ENCODE measurements at regions not wholly inside any gene's neighbourhood (a gene's known extent, or its start where the extent isn't known, plus 50 kb on each side); places are given as distances from the start of the nearest gene placed in this dataset.

- Histone ChIP-seq H3K9me3 (ENCODE audit: control insufficient read depth in 4 of 4, low read length in 3 of 4) (no peaks in the 10 kb centered on the region), H3K4me3 (ENCODE audit: low read depth in 1 of 3, low read length in 3 of 3) (no peak overlapping the region), H3K4me1 (ENCODE audit: control insufficient read depth in 4 of 4, insufficient read depth in 4 of 4, low read length in 3 of 4) (peaks cover 11 to 26% (median 22%) of the 10 kb centered on the region in 4 donors), H3K27me3 (ENCODE audit: control insufficient read depth in 4 of 4, insufficient read depth in 4 of 4, low read length in 3 of 4) (no peaks in the 10 kb centered on the region), H3K36me3 (ENCODE audit: control insufficient read depth in 4 of 4, insufficient read depth in 3 of 4, low read depth in 1 of 4, low read length in 3 of 4) (no peaks in the 10 kb centered on the region), H3K9ac (ENCODE audit: low read depth in 1 of 2, low read length in 2 of 2) (no peak overlapping the region), H3K27ac (ENCODE audit: low read depth in 1 of 2, low read length in 2 of 2) (no peak overlapping the region)
- TF ChIP-seq ATF3 (IDR thresholded peaks at IDR 0.05) (no peak), NR2F2 (IDR thresholded peaks at IDR 0.05) (no peak), TAF1 (conservative IDR thresholded peaks at IDR 0.05) (no peak), RAD21 (IDR thresholded peaks at IDR 0.05) (no peak), FOXA1 (IDR thresholded peaks at IDR 0.05) (no peak), EGR1 (IDR thresholded peaks at IDR 0.05; ENCODE audit: low read depth in 2 of 2) (no peak), MAX (IDR thresholded peaks at IDR 0.05) (no peak), JUND (IDR thresholded peaks at IDR 0.05) (no peak)
- no peak for DNase-seq (ENCODE audit: low spot score)
- 96% methylated on average over 2 of the region's 2 CpGs for WGBS
These were observed 96.3 kb upstream of the RALGPS2 start for GRCh38 chr1:178628637-178629251.

DNA sequence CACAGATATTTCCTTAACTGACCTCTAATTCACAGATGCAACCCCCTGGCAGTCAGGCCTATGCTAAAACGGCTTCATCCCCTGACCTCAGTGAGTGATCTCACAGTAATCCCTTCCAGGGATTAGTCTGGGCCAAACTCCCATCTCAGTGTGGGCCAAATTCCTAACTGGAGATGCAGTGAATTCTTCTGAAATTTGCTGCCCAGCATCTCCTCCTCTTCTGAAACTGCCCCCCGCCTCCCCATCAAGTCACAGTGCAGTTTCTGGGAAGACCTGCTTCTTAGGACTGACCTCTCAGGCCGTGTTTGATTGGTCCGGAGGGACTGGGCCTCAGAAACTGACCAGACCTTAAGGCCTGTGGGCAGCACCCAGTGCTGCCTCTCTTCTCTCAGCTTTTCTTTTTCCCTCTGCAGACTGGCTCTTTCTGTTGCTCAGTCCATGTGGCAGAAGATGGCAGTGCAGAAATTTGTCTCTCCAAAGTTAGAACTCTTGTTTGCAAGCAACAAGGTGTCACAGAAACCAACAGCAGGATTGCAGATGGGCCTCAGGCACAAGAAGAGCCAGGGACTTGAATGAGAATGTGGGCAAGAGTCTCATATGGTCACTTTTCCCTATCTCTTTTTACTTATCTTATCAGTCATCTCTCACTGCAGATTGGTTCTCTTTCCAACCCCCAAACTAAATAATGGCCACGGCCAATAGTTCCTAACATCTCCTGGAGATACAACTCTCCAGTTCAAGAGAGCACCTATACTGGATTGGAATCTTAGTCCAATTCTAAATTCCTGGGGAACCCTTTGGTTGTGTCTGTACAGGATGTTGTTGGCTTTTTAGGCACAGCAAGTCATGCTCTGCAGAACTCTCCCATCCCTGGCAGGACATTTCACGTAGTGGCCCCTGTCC, 95.5 kb upstream of the RALGPS2 start:
- Histone ChIP-seq H3K36me3 (ENCODE audit: control insufficient read depth in 4 of 4, insufficient read depth in 3 of 4, low read depth in 1 of 4, low read length in 3 of 4) (no peaks in the 10 kb centered on the region), H3K4me3 (ENCODE audit: low read depth in 1 of 3, low read length in 3 of 3) (no peak overlapping the region), H3K27ac (ENCODE audit: low read depth in 1 of 2, low read length in 2 of 2) (peak overlapping the region; percentile 2 to 49), H3K4me1 (ENCODE audit: control insufficient read depth in 4 of 4, insufficient read depth in 4 of 4, low read length in 3 of 4) (peaks cover 11 to 26% (median 22%) of the 10 kb centered on the region in 4 donors), H3K9ac (ENCODE audit: low read depth in 1 of 2, low read length in 2 of 2) (no peak overlapping the region), H3K9me3 (ENCODE audit: control insufficient read depth in 4 of 4, low read length in 3 of 4) (no peaks in the 10 kb centered on the region), H3K27me3 (ENCODE audit: control insufficient read depth in 4 of 4, insufficient read depth in 4 of 4, low read length in 3 of 4) (no peaks in the 10 kb centered on the region)
- DNase-seq (ENCODE audit: low spot score) = no peak
- WGBS = 66% methylated on average over 6 of the region's 6 CpGs
- TF ChIP-seq GABPA (IDR thresholded peaks at IDR 0.05 in 1 of 2, conservative IDR thresholded peaks at IDR 0.05 in 1 of 2) (no peak), FOXA2 (IDR thresholded peaks at IDR 0.05) (no peak), JUND (IDR thresholded peaks at IDR 0.05) (peak in 1 of 2 donors; percentile 21), ATF3 (IDR thresholded peaks at IDR 0.05) (no peak), MAX (IDR thresholded peaks at IDR 0.05) (no peak), RAD21 (IDR thresholded peaks at IDR 0.05) (peak in 1 of 2 donors; percentile 39), HNF4G (IDR thresholded peaks at IDR 0.05) (no peak), HNF4A (conservative IDR thresholded peaks at IDR 0.05) (peak in 1 of 2 donors; percentile 28), TAF1 (conservative IDR thresholded peaks at IDR 0.05) (no peak), EGR1 (IDR thresholded peaks at IDR 0.05; ENCODE audit: low read depth in 2 of 2) (no peak), NR2F2 (IDR thresholded peaks at IDR 0.05) (peak; percentile 81), SP1 (IDR thresholded peaks at IDR 0.05) (no peak), RXRA (IDR thresholded peaks at IDR 0.05) (peak; percentile 7 to 27), YY1 (IDR thresholded peaks at IDR 0.05) (no peak), FOXA1 (IDR thresholded peaks at IDR 0.05) (no peak)
- TF ChIP-seq, protein P1, sequence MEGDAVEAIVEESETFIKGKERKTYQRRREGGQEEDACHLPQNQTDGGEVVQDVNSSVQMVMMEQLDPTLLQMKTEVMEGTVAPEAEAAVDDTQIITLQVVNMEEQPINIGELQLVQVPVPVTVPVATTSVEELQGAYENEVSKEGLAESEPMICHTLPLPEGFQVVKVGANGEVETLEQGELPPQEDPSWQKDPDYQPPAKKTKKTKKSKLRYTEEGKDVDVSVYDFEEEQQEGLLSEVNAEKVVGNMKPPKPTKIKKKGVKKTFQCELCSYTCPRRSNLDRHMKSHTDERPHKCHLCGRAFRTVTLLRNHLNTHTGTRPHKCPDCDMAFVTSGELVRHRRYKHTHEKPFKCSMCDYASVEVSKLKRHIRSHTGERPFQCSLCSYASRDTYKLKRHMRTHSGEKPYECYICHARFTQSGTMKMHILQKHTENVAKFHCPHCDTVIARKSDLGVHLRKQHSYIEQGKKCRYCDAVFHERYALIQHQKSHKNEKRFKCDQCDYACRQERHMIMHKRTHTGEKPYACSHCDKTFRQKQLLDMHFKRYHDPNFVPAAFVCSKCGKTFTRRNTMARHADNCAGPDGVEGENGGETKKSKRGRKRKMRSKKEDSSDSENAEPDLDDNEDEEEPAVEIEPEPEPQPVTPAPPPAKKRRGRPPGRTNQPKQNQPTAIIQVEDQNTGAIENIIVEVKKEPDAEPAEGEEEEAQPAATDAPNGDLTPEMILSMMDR (IDR thresholded peaks at IDR 0.05; ENCODE audit: low read depth, low read length, missing input control) = peak; percentile 15
- TF ChIP-seq, protein P2, sequence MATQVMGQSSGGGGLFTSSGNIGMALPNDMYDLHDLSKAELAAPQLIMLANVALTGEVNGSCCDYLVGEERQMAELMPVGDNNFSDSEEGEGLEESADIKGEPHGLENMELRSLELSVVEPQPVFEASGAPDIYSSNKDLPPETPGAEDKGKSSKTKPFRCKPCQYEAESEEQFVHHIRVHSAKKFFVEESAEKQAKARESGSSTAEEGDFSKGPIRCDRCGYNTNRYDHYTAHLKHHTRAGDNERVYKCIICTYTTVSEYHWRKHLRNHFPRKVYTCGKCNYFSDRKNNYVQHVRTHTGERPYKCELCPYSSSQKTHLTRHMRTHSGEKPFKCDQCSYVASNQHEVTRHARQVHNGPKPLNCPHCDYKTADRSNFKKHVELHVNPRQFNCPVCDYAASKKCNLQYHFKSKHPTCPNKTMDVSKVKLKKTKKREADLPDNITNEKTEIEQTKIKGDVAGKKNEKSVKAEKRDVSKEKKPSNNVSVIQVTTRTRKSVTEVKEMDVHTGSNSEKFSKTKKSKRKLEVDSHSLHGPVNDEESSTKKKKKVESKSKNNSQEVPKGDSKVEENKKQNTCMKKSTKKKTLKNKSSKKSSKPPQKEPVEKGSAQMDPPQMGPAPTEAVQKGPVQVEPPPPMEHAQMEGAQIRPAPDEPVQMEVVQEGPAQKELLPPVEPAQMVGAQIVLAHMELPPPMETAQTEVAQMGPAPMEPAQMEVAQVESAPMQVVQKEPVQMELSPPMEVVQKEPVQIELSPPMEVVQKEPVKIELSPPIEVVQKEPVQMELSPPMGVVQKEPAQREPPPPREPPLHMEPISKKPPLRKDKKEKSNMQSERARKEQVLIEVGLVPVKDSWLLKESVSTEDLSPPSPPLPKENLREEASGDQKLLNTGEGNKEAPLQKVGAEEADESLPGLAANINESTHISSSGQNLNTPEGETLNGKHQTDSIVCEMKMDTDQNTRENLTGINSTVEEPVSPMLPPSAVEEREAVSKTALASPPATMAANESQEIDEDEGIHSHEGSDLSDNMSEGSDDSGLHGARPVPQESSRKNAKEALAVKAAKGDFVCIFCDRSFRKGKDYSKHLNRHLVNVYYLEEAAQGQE (IDR thresholded peaks at IDR 0.05) = no peak
- TF ChIP-seq, protein P3, sequence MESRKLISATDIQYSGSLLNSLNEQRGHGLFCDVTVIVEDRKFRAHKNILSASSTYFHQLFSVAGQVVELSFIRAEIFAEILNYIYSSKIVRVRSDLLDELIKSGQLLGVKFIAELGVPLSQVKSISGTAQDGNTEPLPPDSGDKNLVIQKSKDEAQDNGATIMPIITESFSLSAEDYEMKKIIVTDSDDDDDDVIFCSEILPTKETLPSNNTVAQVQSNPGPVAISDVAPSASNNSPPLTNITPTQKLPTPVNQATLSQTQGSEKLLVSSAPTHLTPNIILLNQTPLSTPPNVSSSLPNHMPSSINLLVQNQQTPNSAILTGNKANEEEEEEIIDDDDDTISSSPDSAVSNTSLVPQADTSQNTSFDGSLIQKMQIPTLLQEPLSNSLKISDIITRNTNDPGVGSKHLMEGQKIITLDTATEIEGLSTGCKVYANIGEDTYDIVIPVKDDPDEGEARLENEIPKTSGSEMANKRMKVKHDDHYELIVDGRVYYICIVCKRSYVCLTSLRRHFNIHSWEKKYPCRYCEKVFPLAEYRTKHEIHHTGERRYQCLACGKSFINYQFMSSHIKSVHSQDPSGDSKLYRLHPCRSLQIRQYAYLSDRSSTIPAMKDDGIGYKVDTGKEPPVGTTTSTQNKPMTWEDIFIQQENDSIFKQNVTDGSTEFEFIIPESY (IDR thresholded peaks at IDR 0.05) = no peak
